ENCODE measurements at regions not wholly inside any gene's neighbourhood (a gene's known extent, or its start where the extent isn't known, plus 50 kb on each side); places are given as distances from the start of the nearest gene placed in this dataset.

- DNase-seq (ENCODE audit: low read depth in 2 of 3, low spot score in 2 of 3), result no peak
These were observed 235.2 kb upstream of the AKR1E2 start for GRCh38 chr10:4590807-4591206.

DNA sequence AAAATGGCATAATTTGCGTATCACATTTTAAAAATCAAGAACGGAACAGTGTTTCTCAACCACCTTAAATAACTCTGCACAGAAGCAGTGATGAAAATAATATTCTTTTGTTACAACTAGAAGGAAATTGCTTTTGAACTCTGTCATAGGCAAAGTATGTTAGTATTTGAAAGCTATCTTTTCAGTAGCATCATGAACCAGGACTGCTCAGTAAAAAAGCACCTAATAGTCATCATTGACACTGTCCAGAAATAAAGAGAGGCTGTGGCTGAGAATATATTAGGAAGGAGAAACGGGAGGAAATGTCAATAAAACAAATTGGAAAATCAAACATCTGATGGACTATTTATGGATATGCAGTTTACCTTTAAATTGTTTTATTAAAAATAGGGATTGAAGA lies 237.2 kb upstream of the AKR1E2 start:
- DNase-seq (ENCODE audit: low read depth in 2 of 3, low spot score in 2 of 3), result no peak

GRCh38 chr10:4587466-4587865 lies 238.5 kb upstream of the AKR1E2 start:
- no peak for DNase-seq (ENCODE audit: low read depth in 2 of 3, low spot score in 2 of 3)

DNA sequence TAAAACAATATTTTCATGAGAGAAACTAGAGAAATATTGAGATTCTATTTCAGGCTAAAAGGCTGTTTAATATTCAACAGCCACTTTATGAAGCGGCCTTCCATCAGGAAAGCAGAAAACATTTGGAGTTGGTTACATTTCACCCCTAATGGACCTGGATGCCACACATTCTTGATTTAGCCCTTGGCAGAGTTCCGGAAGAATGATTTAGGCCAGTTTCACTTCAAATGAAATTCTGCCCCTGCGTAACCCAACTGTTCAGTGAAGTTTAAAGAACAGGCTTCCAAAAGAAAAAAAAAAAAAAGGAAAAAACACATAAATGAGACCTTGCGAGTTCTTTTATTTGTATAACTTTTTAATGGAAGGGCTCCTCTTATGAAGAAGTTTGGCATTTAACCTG lies 239.2 kb upstream of the AKR1E2 start:
- DNase-seq (ENCODE audit: low read depth in 2 of 3, low spot score in 2 of 3), result no peak

GRCh38 chr10:4581929-4582328 lies 244.1 kb upstream of the AKR1E2 start:
- DNase-seq (ENCODE audit: low read depth in 2 of 3, low spot score in 2 of 3), result no peak

DNA sequence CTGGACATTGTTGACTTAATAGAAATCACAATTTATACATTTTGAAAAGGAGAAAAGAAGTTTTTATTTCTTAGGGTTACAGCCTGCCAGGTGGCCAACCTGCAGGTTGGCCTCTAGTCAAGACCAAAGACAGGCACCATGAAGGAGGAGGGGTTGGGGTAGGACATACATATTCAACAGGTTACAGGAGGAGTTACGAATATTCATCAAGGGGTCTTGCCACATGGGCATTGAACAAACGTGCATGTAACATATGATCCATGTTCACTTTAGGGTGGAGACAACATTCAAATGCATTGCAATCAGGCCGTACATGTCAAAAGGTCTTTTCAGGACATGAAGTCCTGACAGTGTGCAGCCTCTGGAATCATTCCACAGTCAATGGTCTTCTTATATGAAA lies 246.2 kb upstream of the AKR1E2 start:
- DNase-seq (ENCODE audit: low read depth in 2 of 3, low spot score in 2 of 3), result no peak

DNA sequence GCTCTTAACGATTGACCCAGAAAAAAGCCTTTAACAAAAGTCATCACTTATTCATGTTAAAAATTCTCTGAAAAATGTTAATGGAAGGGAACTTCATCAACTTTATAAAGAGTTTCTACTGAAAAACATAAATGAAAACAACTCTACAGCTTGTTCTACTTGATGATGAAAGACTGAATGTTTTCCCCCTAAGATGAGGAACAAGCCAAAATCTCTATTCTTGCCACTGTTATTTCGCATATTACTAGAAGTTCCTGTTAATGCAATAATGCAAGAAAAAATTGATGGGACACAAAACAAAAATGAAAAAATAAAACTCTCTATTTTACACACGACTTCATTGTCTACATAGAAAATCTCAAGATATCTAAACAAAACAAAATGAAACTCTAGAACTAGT lies 249.8 kb upstream of the AKR1E2 start:
- DNase-seq (ENCODE audit: low read depth in 2 of 3, low spot score in 2 of 3), result no peak

DNA sequence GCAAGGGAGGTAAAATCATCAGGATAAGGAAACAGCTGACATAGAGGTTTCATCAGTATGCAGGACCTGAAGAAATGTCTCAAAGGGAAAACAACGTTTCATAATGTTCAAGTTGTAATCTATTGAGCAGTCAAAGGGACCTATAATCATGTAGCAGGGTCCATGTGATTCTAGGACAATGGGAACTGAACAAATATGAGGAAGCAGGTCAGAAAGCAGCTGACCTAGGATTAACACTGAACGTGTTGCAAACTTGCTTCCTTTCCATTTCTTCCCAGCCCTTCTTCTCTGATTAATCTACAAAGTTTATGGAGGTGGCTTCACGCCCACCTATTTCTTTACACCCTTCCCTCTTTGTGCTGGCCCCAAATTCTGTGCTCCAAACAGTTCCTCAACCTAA lies 256.9 kb upstream of the AKR1E2 start:
- no peak for DNase-seq (ENCODE audit: low read depth in 2 of 3, low spot score in 2 of 3)

DNA sequence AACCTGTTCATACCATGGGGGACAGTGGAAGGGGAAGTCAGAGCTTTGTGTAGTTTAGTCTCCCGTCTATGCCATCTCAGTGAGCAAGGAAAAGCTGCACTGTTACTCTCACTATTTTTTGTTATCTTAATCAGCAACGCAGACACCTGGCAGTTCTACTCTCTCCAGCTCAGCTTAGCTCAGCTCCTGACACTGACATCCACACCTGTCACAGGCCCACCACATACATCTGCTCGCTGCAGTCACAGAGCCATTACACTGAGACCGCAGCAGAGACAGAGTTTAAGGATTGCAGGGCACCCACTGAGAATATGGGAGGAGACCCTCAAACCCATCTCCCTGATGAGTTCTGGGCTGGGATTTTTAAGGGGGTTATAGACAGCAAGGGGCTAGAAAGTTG lies 257.3 kb upstream of the AKR1E2 start:
- no peak for DNase-seq (ENCODE audit: low read depth in 2 of 3, low spot score in 2 of 3)

DNA sequence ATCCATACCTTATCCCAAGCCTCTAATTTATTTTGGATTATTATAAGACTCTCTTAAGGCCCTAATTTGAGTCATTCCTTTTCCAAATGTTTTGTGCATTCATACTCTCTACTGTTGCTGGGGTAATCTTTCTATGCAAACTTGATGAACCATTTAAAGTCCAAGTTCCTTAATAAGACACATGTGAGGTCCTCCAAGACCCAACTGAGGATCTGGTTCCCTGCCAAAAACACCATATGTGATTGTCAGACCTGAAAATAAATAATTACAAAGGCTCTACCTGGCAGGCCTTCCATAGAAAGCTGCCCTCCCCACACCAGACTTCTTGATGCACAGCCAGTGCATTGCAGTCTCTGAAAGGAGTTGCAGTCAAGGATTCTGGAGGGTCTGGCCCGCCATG lies 257.9 kb upstream of the AKR1E2 start:
- DNase-seq (ENCODE audit: low read depth in 2 of 3, low spot score in 2 of 3), result no peak

- DNase-seq (ENCODE audit: low read depth in 2 of 3, low spot score in 2 of 3), result no peak
These were observed 258.4 kb upstream of the AKR1E2 start for GRCh38 chr10:4567637-4568036.

GRCh38 chr10:4566011-4566410 lies 260.0 kb upstream of the AKR1E2 start:
- no peak for DNase-seq (ENCODE audit: low read depth in 2 of 3, low spot score in 2 of 3)

GRCh38 chr10:4561296-4561695 lies 264.7 kb upstream of the AKR1E2 start:
- DNase-seq (ENCODE audit: low read depth in 2 of 3, low spot score in 2 of 3), result no peak

DNA sequence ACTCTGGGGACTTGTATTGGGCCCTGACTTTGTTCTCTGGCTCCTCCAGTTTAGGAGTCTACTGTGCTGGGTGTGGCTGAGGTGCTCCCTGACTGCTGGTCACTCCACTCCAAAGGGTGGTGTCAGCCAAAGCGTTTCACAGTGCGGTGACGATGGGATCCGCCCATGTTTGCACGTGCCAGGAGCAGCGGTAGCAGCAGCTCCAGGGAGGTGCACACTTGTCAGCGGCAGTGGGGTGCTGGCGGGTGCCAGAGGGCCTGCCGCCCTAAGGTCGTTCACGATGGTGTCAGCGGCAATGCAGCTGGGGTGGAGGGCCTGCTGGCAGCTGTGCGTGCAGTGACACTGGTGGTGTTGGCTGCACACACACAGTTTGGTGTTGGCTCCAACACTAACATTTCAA lies 268.5 kb upstream of the AKR1E2 start:
- no peak for DNase-seq (ENCODE audit: low read depth in 2 of 3, low spot score in 2 of 3)

DNA sequence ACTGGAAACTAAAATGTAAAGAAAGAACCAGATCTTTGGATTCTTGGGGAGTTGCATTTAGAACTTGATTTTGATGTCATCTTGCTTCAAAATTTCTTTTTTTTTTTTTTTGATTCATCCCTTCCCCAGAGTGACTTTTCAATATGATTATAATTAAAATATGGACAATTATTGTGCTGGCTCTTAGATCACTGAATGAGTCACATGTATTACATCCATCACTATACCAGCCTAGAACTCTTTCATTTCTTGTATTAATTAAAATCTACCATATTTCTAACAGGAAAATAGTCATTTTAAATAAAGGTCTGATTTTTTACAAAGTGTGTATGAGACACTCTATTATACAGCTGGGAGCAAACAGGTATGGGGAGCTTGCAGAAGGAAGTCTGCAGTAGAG lies 269.5 kb upstream of the AKR1E2 start:
- no peak for DNase-seq (ENCODE audit: low read depth in 2 of 3, low spot score in 2 of 3)

DNA sequence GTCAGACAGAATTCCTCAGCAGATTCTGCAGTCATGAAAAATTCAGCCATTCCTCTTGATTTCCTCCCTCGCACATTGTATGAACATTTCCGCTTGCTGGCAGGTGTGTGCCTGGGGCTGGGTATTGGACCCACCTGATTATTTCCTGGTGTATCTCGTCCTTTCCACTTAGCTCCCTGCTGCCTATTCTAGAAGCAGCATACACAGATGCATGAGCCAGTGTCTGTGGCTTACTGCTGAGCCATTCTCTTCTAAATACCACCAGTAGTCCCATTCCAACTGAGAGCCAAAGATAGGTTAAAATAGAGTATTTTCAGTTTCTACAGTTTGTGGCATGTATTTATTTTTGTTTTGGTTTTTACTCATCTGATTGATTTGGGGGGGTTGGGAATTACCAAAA lies 270.1 kb upstream of the AKR1E2 start:
- DNase-seq (ENCODE audit: low read depth in 2 of 3, low spot score in 2 of 3), result no peak

GRCh38 chr10:4549139-4549653 lies 276.8 kb upstream of the AKR1E2 start:
- no peak for DNase-seq (ENCODE audit: low read depth in 2 of 3, low spot score in 2 of 3)

DNA sequence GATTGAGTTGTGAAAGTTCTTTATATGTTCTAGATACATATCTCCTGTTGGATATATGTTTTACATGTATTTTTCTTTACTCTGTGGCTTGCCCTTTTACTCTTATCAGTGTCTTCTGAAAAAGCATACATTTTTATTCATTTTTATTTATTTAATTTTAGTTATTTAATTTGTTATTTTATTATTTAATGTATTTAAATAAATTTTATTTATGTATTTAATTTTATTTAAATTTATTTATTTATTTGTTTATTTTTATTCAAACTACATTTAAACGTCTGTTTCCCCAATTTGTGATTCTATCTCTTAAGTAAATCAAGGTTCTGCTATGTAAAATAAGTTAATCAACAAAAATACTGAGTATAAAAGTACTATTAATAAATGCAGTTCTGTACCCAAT lies 279.1 kb upstream of the AKR1E2 start:
- DNase-seq (ENCODE audit: low read depth in 2 of 3, low spot score in 2 of 3), result no peak

DNA sequence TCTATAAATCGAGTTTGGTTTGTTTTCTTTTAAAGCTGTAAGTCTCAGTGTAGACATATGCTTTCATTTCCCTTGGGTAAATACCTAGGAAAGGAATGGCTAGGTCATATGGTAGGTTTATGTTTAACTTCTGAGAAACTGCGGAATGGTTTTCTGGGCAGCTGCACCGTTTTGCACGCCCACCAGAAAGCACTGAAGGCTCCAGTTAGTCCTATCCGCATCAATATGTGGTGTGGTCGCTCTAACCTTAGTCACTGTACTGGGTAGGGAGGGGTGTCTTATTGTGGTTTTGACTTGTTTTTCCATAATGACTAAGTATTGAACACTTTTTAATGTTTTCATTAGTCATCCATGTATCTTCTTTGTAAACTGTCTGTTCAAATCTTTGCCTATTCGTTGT lies 279.5 kb upstream of the AKR1E2 start:
- DNase-seq (ENCODE audit: low read depth in 2 of 3, low spot score in 2 of 3), result peak in 1 of 3 experiments; percentile 9

DNA sequence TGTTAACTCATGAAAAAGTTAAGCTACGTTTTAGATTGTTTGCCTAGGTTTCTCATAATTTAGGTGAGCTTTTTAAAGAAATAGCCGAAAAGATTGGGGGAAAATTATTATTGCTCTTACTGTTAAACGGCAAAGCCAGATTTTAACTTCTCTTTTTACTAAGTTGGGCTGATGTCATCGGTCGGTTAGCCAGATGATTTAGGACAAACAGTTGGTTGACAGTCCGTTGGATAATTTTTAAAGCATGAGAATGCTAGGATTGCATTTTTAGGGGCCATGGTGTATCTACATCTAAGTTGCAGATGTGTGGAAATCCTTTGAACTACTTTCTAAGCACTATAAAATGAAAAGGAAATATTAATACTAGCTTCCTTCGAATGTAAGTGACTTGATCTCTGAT lies 280.9 kb upstream of the AKR1E2 start:
- no peak for DNase-seq (ENCODE audit: low read depth in 2 of 3, low spot score in 2 of 3)

- DNase-seq (ENCODE audit: low read depth in 2 of 3, low spot score in 2 of 3), result no peak
These were observed 282.0 kb upstream of the AKR1E2 start for GRCh38 chr10:4543938-4544533.

- no peak for DNase-seq (ENCODE audit: low read depth in 2 of 3, low spot score in 2 of 3)
These were observed 284.7 kb upstream of the AKR1E2 start for GRCh38 chr10:4541292-4541691.

DNA sequence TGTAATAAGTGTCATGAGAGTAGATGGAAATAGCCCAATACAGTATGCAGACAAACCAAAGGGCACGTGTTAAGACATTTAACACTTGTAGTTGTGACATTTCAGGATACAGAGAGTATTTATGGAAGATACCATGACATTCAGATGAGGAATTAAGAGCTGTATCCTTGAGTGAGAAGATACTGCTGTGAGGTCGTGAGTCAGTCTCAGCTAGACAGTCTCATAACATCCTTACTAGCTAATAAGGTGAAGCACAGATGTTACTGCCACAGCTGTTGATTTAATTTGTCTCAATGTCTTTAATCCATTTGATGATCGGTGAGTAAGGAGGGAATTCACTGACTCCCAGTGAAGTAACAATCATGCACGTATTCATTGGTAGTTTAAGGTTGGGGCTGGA lies 288.0 kb upstream of the AKR1E2 start:
- DNase-seq (ENCODE audit: low read depth in 2 of 3, low spot score in 2 of 3), result no peak

- no peak for DNase-seq (ENCODE audit: low read depth in 2 of 3, low spot score in 2 of 3)
These were observed 290.5 kb upstream of the AKR1E2 start for GRCh38 chr10:4535521-4535920.

Data from activated CD8-positive, alpha-beta memory T cell treated with anti-CD3 and anti-CD28 coated beads for 48 hours (primary cell).